Fibroblast of skin of right quadriceps (primary cell): ENCODE measurements at regions not wholly inside any gene's neighbourhood (a gene's known extent, or its start where the extent isn't known, plus 50 kb on each side); places are given as distances from the start of the nearest gene placed in this dataset.

Experiments
- DNase-seq: peaks from one replicate; pipeline ENCODE4 v3.0.0-alpha.2; 2013

- peak; percentile 48 for DNase-seq
These were observed 188.8 kb upstream of the VEGFC start for GRCh38 chr4:176981551-176981950.

GRCh38 chr4:176988226-176988625 lies 195.5 kb upstream of the VEGFC start:
- DNase-seq = peak; percentile 97

GRCh38 chr4:176989186-176989585 lies 196.5 kb upstream of the VEGFC start:
- no peak for DNase-seq

- no peak for DNase-seq
These were observed 207.3 kb upstream of the VEGFC start for GRCh38 chr4:176999935-177000543.

GRCh38 chr4:177001271-177002175 lies 208.8 kb upstream of the VEGFC start:
- peak; percentile 73 for DNase-seq

GRCh38 chr4:177005674-177006230 lies 213.0 kb upstream of the VEGFC start:
- peak; percentile 86 for DNase-seq

GRCh38 chr4:177006331-177006730 lies 213.6 kb upstream of the VEGFC start:
- DNase-seq = peak; percentile 29

- DNase-seq = peak; percentile 72
These were observed 215.5 kb upstream of the VEGFC start for GRCh38 chr4:177008071-177008835.

- no peak for DNase-seq
These were observed 216.2 kb upstream of the VEGFC start for GRCh38 chr4:177008836-177009501.

- no peak for DNase-seq
These were observed 217.7 kb upstream of the VEGFC start for GRCh38 chr4:177010418-177010817.

GRCh38 chr4:177012918-177013545 lies 220.3 kb upstream of the VEGFC start:
- no peak for DNase-seq

GRCh38 chr4:177016541-177017141 lies 223.9 kb upstream of the VEGFC start:
- DNase-seq = peak; percentile 79

GRCh38 chr4:177023951-177024350 lies 231.2 kb upstream of the VEGFC start:
- DNase-seq = no peak

GRCh38 chr4:177032341-177032740 lies 239.6 kb upstream of the VEGFC start:
- DNase-seq = no peak

GRCh38 chr4:177033135-177033534 lies 240.4 kb upstream of the VEGFC start:
- DNase-seq = no peak

- DNase-seq = no peak
These were observed 240.9 kb upstream of the VEGFC start for GRCh38 chr4:177033632-177034031.

- DNase-seq = peak; percentile 26
These were observed 248.6 kb upstream of the VEGFC start for GRCh38 chr4:177041356-177041755.

GRCh38 chr4:177047070-177047850 lies 254.5 kb upstream of the VEGFC start:
- DNase-seq = peak; percentile 79

GRCh38 chr4:177047851-177048174 lies 255.1 kb upstream of the VEGFC start:
- DNase-seq = peak; percentile 65

- DNase-seq = no peak
These were observed 258.1 kb upstream of the NEIL3 start for GRCh38 chr4:177051473-177052060.
